Neuronal stem cell (in vitro differentiated cells): ENCODE measurements at regions not wholly inside any gene's neighbourhood (a gene's known extent, or its start where the extent isn't known, plus 50 kb on each side); places are given as distances from the start of the nearest gene placed in this dataset.
A peak's percentile ranks its signal among the peaks of the same experiment; 100 is the strongest.

Experiments
- DNase-seq: peaks from one replicate; pipeline ENCODE4 v3.0.0-alpha.2; 2013; ENCODE audit warnings: low spot score
- H2AFZ ChIP-seq: one replicate; pipeline ENCODE4 v1.6.1; 2013; ENCODE audit warnings: mild to moderate bottlenecking, low read length, inconsistent platforms
- H2AK5ac ChIP-seq: 2 replicates; pipeline ENCODE4 v1.6.1; 2013; ENCODE audit warnings: low read depth, mild to moderate bottlenecking, inconsistent platforms, low read length, moderate library complexity, mixed read lengths
- H2BK120ac ChIP-seq: 2 replicates; pipeline ENCODE4 v1.6.1; 2013; ENCODE audit warnings: low read depth, mild to moderate bottlenecking, inconsistent platforms, low read length, moderate library complexity, mixed read lengths
- H2BK12ac ChIP-seq: one replicate; pipeline ENCODE4 v1.6.1; 2013; ENCODE audit warnings: low read length, inconsistent platforms
- H2BK15ac ChIP-seq: 2 replicates; pipeline ENCODE4 v1.6.1; 2013; ENCODE audit warnings: mild to moderate bottlenecking, low read length, inconsistent platforms, mixed read lengths
- H2BK5ac ChIP-seq: one replicate; pipeline ENCODE4 v1.6.1; 2013; ENCODE audit warnings: inconsistent platforms, mild to moderate bottlenecking, low read length, moderate library complexity
- H3K14ac ChIP-seq: one replicate; pipeline ENCODE4 v1.6.1; 2013; ENCODE audit warnings: low read length, inconsistent platforms
- H3K18ac ChIP-seq: 2 replicates; pipeline ENCODE4 v1.6.1; 2013; ENCODE audit warnings: low read length, inconsistent platforms
- H3K23ac ChIP-seq: 2 replicates; pipeline ENCODE4 v1.6.1; 2013; ENCODE audit warnings: low read depth, mild to moderate bottlenecking, mixed read lengths, low read length, inconsistent platforms; ENCODE audit not compliant: poor library complexity
- H3K27ac ChIP-seq: replicated peaks from 3 replicates; pipeline ENCODE4 v1.5.1; 2013; ENCODE audit warnings: low read length, inconsistent platforms
- H3K27me3 ChIP-seq, 3 experiments: 2 replicates each; pipeline ENCODE4 v1.6.1; 2013; ENCODE audit warnings: low read length in 3 of 3, mild to moderate bottlenecking in 2 of 3, inconsistent platforms in 1 of 3, low read depth in 1 of 3, mixed read lengths in 1 of 3, moderate library complexity in 1 of 3; ENCODE audit not compliant: control insufficient read depth in 3 of 3, insufficient read depth in 3 of 3
- H3K36me3 ChIP-seq, 2 donors: replicated peaks in 1 of 2; 2 replicates each; pipeline ENCODE4 v1.6.1; 2013; ENCODE audit warnings: low read length in 2 of 2; ENCODE audit not compliant: control insufficient read depth in 2 of 2, insufficient read depth in 2 of 2
- H3K4ac ChIP-seq: 2 replicates; pipeline ENCODE4 v1.6.1; 2013; ENCODE audit warnings: inconsistent platforms, mild to moderate bottlenecking, low read length, moderate library complexity
- H3K4me1 ChIP-seq, 2 donors: 1 replicate in 1 of 2; 2 replicates in 1 of 2; pipeline ENCODE4 v1.6.1; 2013; ENCODE audit warnings: low read length in 2 of 2, low read depth in 1 of 2; ENCODE audit not compliant: control insufficient read depth in 2 of 2, insufficient read depth in 1 of 2
- H3K4me2 ChIP-seq: one replicate; pipeline ENCODE4 v1.6.1; 2013; ENCODE audit warnings: mild to moderate bottlenecking, low read length, inconsistent platforms; ENCODE audit not compliant: insufficient read depth, poor library complexity, severe bottlenecking
- H3K4me3 ChIP-seq, 2 donors: 2 replicates each; pipeline ENCODE4 v1.5.1; 2013; ENCODE audit warnings: low read length in 2 of 2, mild to moderate bottlenecking in 2 of 2, inconsistent platforms in 1 of 2, moderate library complexity in 1 of 2
- H3K79me1 ChIP-seq: one replicate; pipeline ENCODE4 v1.6.1; 2013; ENCODE audit warnings: low read depth, mild to moderate bottlenecking, inconsistent platforms, low read length, moderate library complexity
- H3K9ac ChIP-seq: one replicate; pipeline ENCODE4 v1.6.1; 2013; ENCODE audit warnings: mild to moderate bottlenecking, low read depth, low read length, inconsistent platforms; ENCODE audit not compliant: poor library complexity
- H3K9me3 ChIP-seq, 2 donors: replicated peaks in 1 of 2; 2 replicates each; pipeline versions ENCODE3 to v1.6.1; 2013; ENCODE audit warnings: low read length in 2 of 2, mild to moderate bottlenecking in 2 of 2, inconsistent platforms in 1 of 2, low read depth in 1 of 2, mixed read lengths in 1 of 2, moderate library complexity in 1 of 2; ENCODE audit not compliant: control insufficient read depth in 2 of 2, insufficient read depth in 1 of 2
- H4K8ac ChIP-seq: one replicate; pipeline ENCODE4 v1.6.1; 2013; ENCODE audit warnings: low read depth, mild to moderate bottlenecking, inconsistent platforms, low read length, moderate library complexity
- H4K91ac ChIP-seq: one replicate; pipeline ENCODE4 v1.6.1; 2013; ENCODE audit warnings: low read length, low read depth, mild to moderate bottlenecking, inconsistent platforms; ENCODE audit not compliant: poor library complexity
- WGBS, 2 donors: extraction: QIAGEN DNeasy Blood & Tissue Kit; methylation state at CpG; one replicate each; pipeline ENCODE4 v1.1.7; 2013; ENCODE audit warnings: missing lambda C conversion rate in 2 of 2, mixed read lengths in 1 of 2; ENCODE audit not compliant: insufficient read length in 2 of 2, insufficient replicate concordance in 1 of 2; ENCODE audit errors: extremely low coverage in 2 of 2; 5-methylcytosine and 5-hydroxymethylcytosine counted together

DNA sequence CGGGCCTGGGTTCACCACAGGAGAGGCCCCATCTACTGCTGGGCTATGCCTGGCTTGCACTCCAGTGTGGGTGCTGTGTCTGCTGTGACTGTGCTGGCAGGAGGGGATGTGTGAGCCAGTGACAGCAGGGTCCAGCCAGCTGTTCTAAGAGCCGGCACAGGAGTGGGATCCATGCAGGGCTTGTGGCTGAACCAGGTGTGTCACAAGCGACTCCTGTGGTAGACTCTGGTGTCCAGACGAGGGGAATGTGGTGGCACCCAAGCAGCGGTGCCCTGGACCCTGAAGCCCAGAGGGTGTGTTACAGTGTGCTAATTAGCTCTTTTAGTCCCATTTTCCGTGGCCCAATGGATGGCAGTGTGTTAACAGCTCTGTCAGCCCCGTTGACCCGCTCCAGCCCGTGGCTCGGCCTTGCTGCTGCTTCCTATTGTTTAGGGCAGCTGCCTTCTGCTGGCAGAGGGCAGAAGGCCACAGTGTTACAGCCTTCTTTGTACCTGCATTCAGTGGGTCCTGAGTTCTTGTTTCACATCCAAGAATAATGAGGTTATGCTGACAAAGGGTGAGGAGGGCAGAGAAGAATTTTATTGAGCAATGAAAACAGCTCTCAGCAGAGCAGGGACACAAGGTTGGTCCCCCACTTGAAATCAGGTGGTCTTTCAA lies 78.5 kb upstream of the RNU6-1 start:
- no peaks in the 10 kb centered on the region for H3K27me3 ChIP-seq
- no peak overlapping the region for H3K4me3 ChIP-seq
- no peaks in the 10 kb centered on the region for H3K9me3 ChIP-seq
- H3K4ac ChIP-seq = no peak overlapping the region
- H4K91ac ChIP-seq = peak overlapping the region; percentile 19
- peak overlapping the region; percentile 80 for H2BK15ac ChIP-seq
- H3K23ac ChIP-seq = no peak overlapping the region
- WGBS, 2 donors = no CpG with 5 or more reads among the region's 10 CpGs
- H3K4me1 ChIP-seq = peaks cover 24 to 37% of the 10 kb centered on the region in 2 donors
- peak overlapping the region; percentile 97 for H2BK12ac ChIP-seq
- no peaks in the 10 kb centered on the region for H3K36me3 ChIP-seq
- no peaks in the 10 kb centered on the region for H3K79me1 ChIP-seq
- H2AK5ac ChIP-seq = peak overlapping the region; percentile 22
- H2AFZ ChIP-seq = peak overlapping the region; percentile 21
- H2BK120ac ChIP-seq = no peak overlapping the region
- DNase-seq = no peak
- H3K27ac ChIP-seq = peak overlapping the region; percentile 83
- H3K9ac ChIP-seq = peak overlapping the region; percentile 53
- H3K18ac ChIP-seq = peak overlapping the region; percentile 94
- no peak overlapping the region for H3K4me2 ChIP-seq
- H3K14ac ChIP-seq = no peak overlapping the region
- H4K8ac ChIP-seq = no peak overlapping the region
- H2BK5ac ChIP-seq = peak overlapping the region; percentile 30

GRCh38 chr15:67920524-67921240 lies 80.8 kb upstream of the RNU6-1 start:
- Histone ChIP-seq H3K23ac (no peak overlapping the region), H2AFZ (no peak overlapping the region), H4K8ac (no peak overlapping the region), H3K4ac (no peak overlapping the region), H3K18ac (no peak overlapping the region), H2BK15ac (no peak overlapping the region), H3K79me1 (no peaks in the 10 kb centered on the region), H2BK5ac (no peak overlapping the region), H3K9ac (no peak overlapping the region), H2BK12ac (no peak overlapping the region), H3K36me3 (no peaks in the 10 kb centered on the region), H3K27me3 (no peaks in the 10 kb centered on the region), H2BK120ac (no peak overlapping the region), H3K4me1 (peaks cover 15 to 24% of the 10 kb centered on the region in 2 donors), H4K91ac (no peak overlapping the region), H2AK5ac (no peak overlapping the region), H3K27ac (no peak overlapping the region), H3K14ac (no peak overlapping the region), H3K4me3 (no peak overlapping the region), H3K9me3 (peaks cover 0 to 6% of the 10 kb centered on the region in 2 donors), H3K4me2 (no peak overlapping the region)
- DNase-seq = no peak
- no CpG with 5 or more reads among the region's 6 CpGs for WGBS, 2 donors

GRCh38 chr15:67922106-67922675 lies 82.3 kb upstream of the RNU6-1 start:
- Histone ChIP-seq H3K27ac (no peak overlapping the region), H3K4me3 (no peak overlapping the region), H3K27me3 (no peaks in the 10 kb centered on the region), H2BK5ac (no peak overlapping the region), H3K79me1 (no peaks in the 10 kb centered on the region), H3K9me3 (peaks cover 0 to 6% of the 10 kb centered on the region in 2 donors), H3K18ac (no peak overlapping the region), H3K36me3 (no peaks in the 10 kb centered on the region), H3K23ac (no peak overlapping the region), H4K8ac (no peak overlapping the region), H2BK12ac (no peak overlapping the region), H2BK120ac (no peak overlapping the region), H3K4ac (no peak overlapping the region), H2BK15ac (no peak overlapping the region), H2AK5ac (no peak overlapping the region), H3K14ac (no peak overlapping the region), H2AFZ (no peak overlapping the region), H3K4me2 (no peak overlapping the region), H3K4me1 (peaks cover 10 to 17% of the 10 kb centered on the region in 2 donors), H4K91ac (no peak overlapping the region), H3K9ac (no peak overlapping the region)
- no CpG with 5 or more reads among the region's 7 CpGs for WGBS, 2 donors
- DNase-seq = no peak
